Hematopoietic multipotent progenitor cell treated with erythropoietin and hydrocortisone succinate and interleukin-3 and kit ligand, for 8 days (in vitro differentiated cells): ENCODE measurements at regions not wholly inside any gene's neighbourhood (a gene's known extent, or its start where the extent isn't known, plus 50 kb on each side); places are given as distances from the start of the nearest gene placed in this dataset.
A peak's percentile ranks its signal among the peaks of the same experiment; 100 is the strongest.

ENCODE experiments used
- DNase-seq: peaks from one replicate; pipeline ENCODE4 v3.0.0-alpha.2; 2015

- no peak for DNase-seq
Measured at GRCh38 chr5:91240175-91240574, 142.9 kb downstream of the ARRDC3 start.

GRCh38 chr5:91235271-91235694 lies 147.8 kb downstream of the ARRDC3 start:
- no peak for DNase-seq

GRCh38 chr5:91232523-91232922 lies 150.6 kb downstream of the ARRDC3 start:
- no peak for DNase-seq

GRCh38 chr5:91229031-91229727 lies 153.9 kb downstream of the ARRDC3 start:
- DNase-seq, result no peak

- DNase-seq, result no peak
Measured at GRCh38 chr5:91228188-91228587, 154.9 kb downstream of the ARRDC3 start.

GRCh38 chr5:91225848-91226686 lies 157.1 kb downstream of the ARRDC3 start:
- DNase-seq, result no peak

GRCh38 chr5:91224969-91225368 lies 158.1 kb downstream of the ARRDC3 start:
- DNase-seq, result no peak

- no peak for DNase-seq
Measured at GRCh38 chr5:91224456-91224855, 158.7 kb downstream of the ARRDC3 start.

- DNase-seq, result no peak
Measured at GRCh38 chr5:91223886-91224285, 159.2 kb downstream of the ARRDC3 start.

- no peak for DNase-seq
Measured at GRCh38 chr5:91222482-91222881, 160.6 kb downstream of the ARRDC3 start.

- DNase-seq, result no peak
Measured at GRCh38 chr5:91221917-91222316, 161.2 kb downstream of the ARRDC3 start.

- DNase-seq, result peak; percentile 58
Measured at GRCh38 chr5:91219803-91220371, 163.2 kb downstream of the ARRDC3 start.

- no peak for DNase-seq
Measured at GRCh38 chr5:91219091-91219802, 163.9 kb downstream of the ARRDC3 start.

- no peak for DNase-seq
Measured at GRCh38 chr5:91217859-91218258, 165.3 kb downstream of the ARRDC3 start.

GRCh38 chr5:91214571-91214970 lies 168.5 kb downstream of the ARRDC3 start:
- DNase-seq, result no peak
